ENCODE measurements at regions not wholly inside any gene's neighbourhood (a gene's known extent, or its start where the extent isn't known, plus 50 kb on each side); places are given as distances from the start of the nearest gene placed in this dataset.

DNA sequence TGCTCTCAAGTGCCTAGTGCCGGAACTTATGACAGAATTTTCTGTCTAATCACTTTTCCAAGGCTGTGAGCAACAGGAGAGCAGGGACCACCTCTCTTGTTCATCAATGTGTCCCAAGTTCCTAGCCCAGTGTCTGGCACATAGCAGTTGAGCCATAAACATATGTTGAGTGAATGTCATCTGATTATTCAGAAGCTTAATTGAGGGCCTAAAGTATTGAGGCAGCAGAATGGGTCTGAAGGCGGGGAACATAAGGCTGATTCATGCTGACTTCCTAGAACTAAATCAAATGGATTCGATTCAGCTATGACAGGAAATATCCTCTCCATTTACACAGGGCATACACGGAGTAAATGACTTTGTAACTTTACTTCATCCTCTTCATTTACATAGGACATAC lies 438.0 kb upstream of the ZFHX3 start:
- Histone ChIP-seq H3K36me3 (no peaks in the 10 kb centered on the region), H3K27ac (no peak overlapping the region), H3K4me3 (no peak overlapping the region), H3K9me3 (no peaks in the 10 kb centered on the region), H3K27me3 (peaks cover 15% of the 10 kb centered on the region), H3K4me1 (no peaks in the 10 kb centered on the region)
- no peak for TF ChIP-seq POLR2AphosphoS5 (IDR thresholded peaks at IDR 0.05)
- no peak for TF ChIP-seq POLR2A (IDR thresholded peaks at IDR 0.05)
- TF ChIP-seq EP300 (IDR thresholded peaks at IDR 0.05) = no peak
- TF ChIP-seq, protein P1, sequence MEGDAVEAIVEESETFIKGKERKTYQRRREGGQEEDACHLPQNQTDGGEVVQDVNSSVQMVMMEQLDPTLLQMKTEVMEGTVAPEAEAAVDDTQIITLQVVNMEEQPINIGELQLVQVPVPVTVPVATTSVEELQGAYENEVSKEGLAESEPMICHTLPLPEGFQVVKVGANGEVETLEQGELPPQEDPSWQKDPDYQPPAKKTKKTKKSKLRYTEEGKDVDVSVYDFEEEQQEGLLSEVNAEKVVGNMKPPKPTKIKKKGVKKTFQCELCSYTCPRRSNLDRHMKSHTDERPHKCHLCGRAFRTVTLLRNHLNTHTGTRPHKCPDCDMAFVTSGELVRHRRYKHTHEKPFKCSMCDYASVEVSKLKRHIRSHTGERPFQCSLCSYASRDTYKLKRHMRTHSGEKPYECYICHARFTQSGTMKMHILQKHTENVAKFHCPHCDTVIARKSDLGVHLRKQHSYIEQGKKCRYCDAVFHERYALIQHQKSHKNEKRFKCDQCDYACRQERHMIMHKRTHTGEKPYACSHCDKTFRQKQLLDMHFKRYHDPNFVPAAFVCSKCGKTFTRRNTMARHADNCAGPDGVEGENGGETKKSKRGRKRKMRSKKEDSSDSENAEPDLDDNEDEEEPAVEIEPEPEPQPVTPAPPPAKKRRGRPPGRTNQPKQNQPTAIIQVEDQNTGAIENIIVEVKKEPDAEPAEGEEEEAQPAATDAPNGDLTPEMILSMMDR (IDR thresholded peaks at IDR 0.05) = no peak
- no peak for DNase-seq (ENCODE audit: low spot score in 2 of 2)
- whole genome bisulfite sequencing = 54% methylated on average over 4 of the region's 4 CpGs

DNA sequence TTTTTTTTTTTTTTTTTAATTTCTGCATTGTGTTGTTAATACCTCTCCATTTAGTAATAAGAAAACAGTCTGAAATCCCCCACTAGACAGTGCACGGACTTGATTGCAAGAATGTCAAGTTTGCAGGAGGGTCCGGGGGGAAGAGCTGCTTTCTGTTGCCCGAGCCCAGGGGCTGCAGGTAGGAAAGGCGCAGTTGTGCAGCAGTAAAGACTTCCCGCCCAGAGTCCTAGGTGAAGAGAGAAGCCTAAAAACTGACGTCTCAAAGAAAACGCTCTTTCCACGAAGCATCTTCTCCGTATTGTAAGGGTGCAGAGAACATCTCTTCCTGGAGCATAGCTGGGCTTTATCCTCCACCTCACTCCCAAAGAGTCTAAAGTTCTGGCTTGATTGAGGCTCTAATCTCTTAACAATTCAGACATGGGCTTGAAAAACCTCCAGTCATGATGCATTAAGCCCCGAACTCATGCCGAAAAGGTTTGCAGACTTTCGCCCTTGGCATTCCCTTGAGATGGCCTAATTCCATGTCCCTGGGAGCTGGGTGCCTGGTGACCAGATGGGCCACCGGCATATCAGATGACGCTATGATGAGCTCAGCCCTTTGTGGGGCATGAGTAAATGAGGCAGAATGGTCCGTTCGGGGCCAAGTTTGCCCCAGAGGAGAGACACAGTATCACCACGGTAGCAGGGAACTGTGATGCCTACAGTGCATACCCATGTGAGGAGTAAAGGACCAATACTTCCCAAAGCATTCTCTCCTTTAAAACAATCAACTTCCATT lies 436.2 kb upstream of the ZFHX3 start:
- H3K9me3 ChIP-seq = no peaks in the 10 kb centered on the region
- H3K27ac ChIP-seq = no peak overlapping the region
- no peaks in the 10 kb centered on the region for H3K36me3 ChIP-seq
- TF ChIP-seq POLR2A (IDR thresholded peaks at IDR 0.05) = no peak
- TF ChIP-seq, protein P1 (IDR thresholded peaks at IDR 0.05) = no peak
- TF ChIP-seq POLR2AphosphoS5 (IDR thresholded peaks at IDR 0.05) = no peak
- no peak for TF ChIP-seq EP300 (IDR thresholded peaks at IDR 0.05)
- 69% methylated on average over 17 of the region's 17 CpGs for WGBS
- no peak for DNase-seq (ENCODE audit: low spot score in 2 of 2)
- H3K4me1 ChIP-seq = no peaks in the 10 kb centered on the region
- peaks cover 27% of the 10 kb centered on the region for H3K27me3 ChIP-seq
- H3K4me3 ChIP-seq = no peak overlapping the region

DNA sequence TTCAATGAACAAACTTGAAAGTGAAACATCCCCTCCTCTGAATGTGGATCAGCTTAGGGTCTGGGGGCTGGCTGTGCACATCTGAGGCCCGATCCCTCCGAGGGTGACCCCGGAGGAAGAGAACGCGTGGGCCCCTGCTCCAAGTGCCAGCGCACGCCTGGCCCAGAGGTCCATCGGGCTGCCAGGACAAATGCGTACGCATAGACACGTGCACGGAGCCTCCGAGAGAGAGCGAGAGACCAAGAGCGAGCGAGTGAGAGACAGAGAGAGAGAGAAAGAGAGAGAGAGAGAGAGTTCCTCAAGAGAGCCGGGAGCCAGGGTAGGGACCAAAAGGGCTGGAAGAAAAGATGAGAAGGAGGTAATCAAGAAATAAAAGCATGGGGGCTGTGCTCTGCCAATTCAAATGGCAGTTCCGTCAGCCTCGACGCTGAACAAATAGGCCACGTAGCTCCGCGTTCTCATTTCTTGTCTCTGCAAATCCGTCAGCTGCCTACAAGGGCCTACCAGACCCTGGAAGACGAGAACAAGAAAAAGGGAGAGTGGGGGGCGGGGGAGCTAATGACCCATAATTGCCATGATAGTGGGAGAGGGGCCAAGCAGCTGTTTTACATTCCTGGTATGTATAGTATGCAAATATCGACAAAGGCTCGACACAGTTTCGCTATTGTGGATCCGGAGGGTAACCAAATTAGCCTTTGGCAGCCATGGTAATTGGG lies 435.3 kb upstream of the ZFHX3 start:
- H3K27me3 ChIP-seq = peaks cover 27% of the 10 kb centered on the region
- H3K27ac ChIP-seq = no peak overlapping the region
- H3K4me3 ChIP-seq = no peak overlapping the region
- TF ChIP-seq EP300 (IDR thresholded peaks at IDR 0.05) (no peak), POLR2A (IDR thresholded peaks at IDR 0.05) (no peak), POLR2AphosphoS5 (IDR thresholded peaks at IDR 0.05) (no peak)
- TF ChIP-seq, protein P1 (IDR thresholded peaks at IDR 0.05) = no peak
- no peaks in the 10 kb centered on the region for H3K9me3 ChIP-seq
- no peak for DNase-seq (ENCODE audit: low spot score in 2 of 2)
- no peaks in the 10 kb centered on the region for H3K36me3 ChIP-seq
- H3K4me1 ChIP-seq = no peaks in the 10 kb centered on the region
- 31% methylated on average over 30 of the region's 30 CpGs for WGBS

- no peaks in the 10 kb centered on the region for H3K36me3 ChIP-seq
- TF ChIP-seq, protein P1 (IDR thresholded peaks at IDR 0.05) = no peak
- no peak for TF ChIP-seq EP300 (IDR thresholded peaks at IDR 0.05)
- TF ChIP-seq POLR2A (IDR thresholded peaks at IDR 0.05) = no peak
- TF ChIP-seq POLR2AphosphoS5 (IDR thresholded peaks at IDR 0.05) = no peak
- WGBS = 59% methylated on average over 5 of the region's 6 CpGs
- H3K27me3 ChIP-seq = peaks cover 27% of the 10 kb centered on the region
- no peak overlapping the region for H3K4me3 ChIP-seq
- H3K9me3 ChIP-seq = no peaks in the 10 kb centered on the region
- DNase-seq (ENCODE audit: low spot score in 2 of 2) = no peak
- no peaks in the 10 kb centered on the region for H3K4me1 ChIP-seq
- H3K27ac ChIP-seq = no peak overlapping the region
These were observed 434.4 kb upstream of the ZFHX3 start for GRCh38 chr16:73482310-73482709.

DNA sequence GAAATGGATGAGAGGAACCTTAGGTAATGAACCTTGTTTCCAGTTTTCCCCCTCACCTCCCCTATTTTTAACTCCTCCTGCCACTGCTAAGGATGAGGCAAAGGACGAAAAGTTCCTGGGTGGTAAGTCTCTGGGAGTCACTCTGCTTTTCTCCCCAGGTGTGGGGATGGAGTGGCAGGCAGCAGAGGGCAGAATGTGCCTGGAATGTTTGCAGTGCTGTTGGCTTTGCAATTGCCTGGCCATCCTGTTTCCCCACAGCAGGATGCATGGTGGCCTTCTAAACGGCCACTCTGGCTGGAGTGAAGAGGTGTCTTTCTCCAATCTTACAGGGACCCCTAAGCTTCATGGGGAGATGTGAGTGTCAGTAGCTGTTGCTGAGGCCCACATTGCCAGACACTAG lies 432.5 kb upstream of the ZFHX3 start:
- no peak for DNase-seq (ENCODE audit: low spot score in 2 of 2)
- Histone ChIP-seq H3K36me3 (no peaks in the 10 kb centered on the region), H3K4me1 (no peaks in the 10 kb centered on the region), H3K9me3 (no peaks in the 10 kb centered on the region), H3K4me3 (no peak overlapping the region), H3K27ac (no peak overlapping the region), H3K27me3 (peaks cover 27% of the 10 kb centered on the region)
- TF ChIP-seq POLR2AphosphoS5 (IDR thresholded peaks at IDR 0.05) (no peak), EP300 (IDR thresholded peaks at IDR 0.05) (no peak), POLR2A (IDR thresholded peaks at IDR 0.05) (no peak)
- TF ChIP-seq, protein P1 (IDR thresholded peaks at IDR 0.05) = no peak
- WGBS = 85% methylated on average over 2 of the region's 2 CpGs

All from suprapubic skin (tissue), 4 donors.